IPS-NIHi7 (cell line): ENCODE measurements at regions not wholly inside any gene's neighbourhood (a gene's known extent, or its start where the extent isn't known, plus 50 kb on each side); places are given as distances from the start of the nearest gene placed in this dataset.

Source experiments
- DNase-seq: peaks from one replicate; pipeline ENCODE4 v3.0.0; 2012; ENCODE audit warnings: mixed read lengths; ENCODE audit errors: extremely low spot score

- DNase-seq = no peak
These were observed 78.1 kb downstream of the ASB9 start for GRCh38 chrX:15191830-15192229.

- peak; percentile 29 for DNase-seq
These were observed 81.8 kb downstream of the ASB9 start for GRCh38 chrX:15188039-15188438.

DNA sequence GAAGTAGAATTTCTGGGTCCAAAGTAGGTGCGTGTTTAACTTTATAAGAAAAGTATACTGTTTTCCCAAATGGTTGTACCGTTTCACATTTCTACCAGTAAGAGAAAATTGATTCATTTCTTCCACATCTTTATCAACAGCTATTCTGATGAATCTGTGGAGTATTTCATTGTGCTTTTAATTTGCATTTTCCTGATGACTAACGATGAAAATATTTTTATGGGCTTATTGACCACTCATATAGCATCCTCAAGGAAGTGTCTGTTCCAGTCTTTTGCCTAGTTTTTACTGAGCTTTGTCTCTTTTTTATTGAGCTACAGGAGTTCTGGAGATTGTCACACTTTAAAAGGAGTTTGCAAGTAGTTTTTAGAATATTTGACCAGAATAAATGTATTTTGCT is 92.6 kb downstream of the ASB9 start:
- DNase-seq = no peak

GRCh38 chrX:15173411-15173810 is 96.5 kb downstream of the ASB9 start:
- no peak for DNase-seq

GRCh38 chrX:15170927-15171326 is 99.0 kb downstream of the ASB9 start:
- DNase-seq = no peak

DNA sequence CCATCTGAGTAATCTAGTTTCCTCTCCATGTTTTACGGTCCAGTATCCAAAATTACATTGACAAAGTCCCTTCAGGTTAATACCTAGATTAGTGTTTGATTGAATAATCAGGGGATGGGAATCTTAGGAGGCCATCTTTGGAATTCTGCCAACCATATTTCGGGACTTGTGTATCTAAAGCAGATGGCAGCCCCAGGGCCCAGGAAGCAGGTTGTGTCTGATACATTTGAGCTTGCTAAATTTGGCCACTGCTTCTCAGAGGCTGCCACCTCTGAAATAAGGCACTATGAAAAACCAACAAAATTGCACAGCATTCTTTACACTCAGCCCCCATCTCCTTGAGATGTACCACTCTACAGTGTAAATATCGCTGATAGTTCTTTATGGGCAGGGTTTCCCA is 102.1 kb downstream of the ASB9 start:
- DNase-seq = no peak

DNA sequence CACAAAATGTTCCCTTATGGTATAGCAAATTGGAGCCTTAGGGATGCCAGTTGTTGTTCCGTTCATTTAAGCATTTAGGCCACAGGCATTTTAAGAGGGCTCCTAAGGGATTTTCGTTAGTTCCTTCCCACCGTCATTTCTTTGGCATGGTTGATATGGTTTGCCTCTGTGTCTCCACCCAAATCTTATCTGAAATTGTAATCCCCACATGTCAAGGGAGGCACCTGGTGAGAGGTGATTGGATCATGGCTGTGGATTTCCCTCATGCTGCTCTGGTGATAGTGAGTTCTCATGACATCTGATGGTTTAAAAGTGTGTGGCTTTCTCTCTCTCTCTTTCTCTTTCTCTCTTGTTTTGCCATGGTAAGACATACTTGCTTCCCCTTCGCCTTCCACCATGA is 104.1 kb downstream of the ASB9 start:
- DNase-seq = no peak

DNA sequence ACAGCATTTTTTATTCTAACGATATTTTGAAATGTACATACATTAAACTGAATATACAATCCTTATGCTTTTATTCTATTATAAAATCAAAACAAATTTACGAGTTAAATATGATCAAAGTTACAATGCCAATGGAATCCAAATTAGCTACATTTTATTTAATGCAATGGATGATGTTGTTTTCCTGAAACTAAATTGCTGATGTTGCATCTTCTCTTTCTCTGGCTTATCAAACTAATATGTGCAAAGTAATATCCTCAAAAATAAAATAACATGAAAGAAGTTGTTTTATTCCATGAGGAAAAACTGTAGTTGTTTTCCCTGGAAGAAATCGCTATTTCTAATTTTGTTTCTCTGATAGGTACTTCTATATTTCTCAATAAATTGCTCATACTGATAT is 106.8 kb downstream of the ASB9 start:
- DNase-seq = no peak

- DNase-seq = no peak
These were observed 109.3 kb downstream of the ASB9 start for GRCh38 chrX:15160558-15161095.

GRCh38 chrX:15158736-15159406 is 111.0 kb downstream of the ASB9 start:
- DNase-seq = no peak

GRCh38 chrX:15158350-15158735 is 111.5 kb downstream of the ASB9 start:
- no peak for DNase-seq

- no peak for DNase-seq
These were observed 112.3 kb downstream of the ASB9 start for GRCh38 chrX:15157624-15158023.

- no peak for DNase-seq
These were observed 118.4 kb downstream of the ASB9 start for GRCh38 chrX:15151267-15152186.

- no peak for DNase-seq
These were observed 119.3 kb downstream of the ASB9 start for GRCh38 chrX:15150586-15150985.

- DNase-seq = peak; percentile 43
These were observed 123.4 kb downstream of the ASB9 start for GRCh38 chrX:15146515-15146914.

DNA sequence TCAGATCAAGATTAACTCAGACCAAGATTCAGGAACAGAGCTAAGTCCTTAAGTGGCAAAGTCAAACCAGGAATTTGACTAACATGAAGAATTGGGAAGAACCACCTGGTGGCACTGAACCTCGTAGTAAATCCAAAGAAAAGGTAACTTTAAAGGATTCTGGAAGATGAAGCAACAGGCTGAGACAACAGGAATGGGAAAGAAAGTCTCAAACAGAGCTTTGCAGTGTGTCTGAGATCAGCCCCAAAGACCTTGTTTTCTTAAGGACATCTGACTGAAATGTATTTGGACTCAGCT is 126.1 kb downstream of the ASB9 start:
- no peak for DNase-seq

- peak; percentile 70 for DNase-seq
These were observed 126.6 kb downstream of the ASB9 start for GRCh38 chrX:15143050-15143824.

DNA sequence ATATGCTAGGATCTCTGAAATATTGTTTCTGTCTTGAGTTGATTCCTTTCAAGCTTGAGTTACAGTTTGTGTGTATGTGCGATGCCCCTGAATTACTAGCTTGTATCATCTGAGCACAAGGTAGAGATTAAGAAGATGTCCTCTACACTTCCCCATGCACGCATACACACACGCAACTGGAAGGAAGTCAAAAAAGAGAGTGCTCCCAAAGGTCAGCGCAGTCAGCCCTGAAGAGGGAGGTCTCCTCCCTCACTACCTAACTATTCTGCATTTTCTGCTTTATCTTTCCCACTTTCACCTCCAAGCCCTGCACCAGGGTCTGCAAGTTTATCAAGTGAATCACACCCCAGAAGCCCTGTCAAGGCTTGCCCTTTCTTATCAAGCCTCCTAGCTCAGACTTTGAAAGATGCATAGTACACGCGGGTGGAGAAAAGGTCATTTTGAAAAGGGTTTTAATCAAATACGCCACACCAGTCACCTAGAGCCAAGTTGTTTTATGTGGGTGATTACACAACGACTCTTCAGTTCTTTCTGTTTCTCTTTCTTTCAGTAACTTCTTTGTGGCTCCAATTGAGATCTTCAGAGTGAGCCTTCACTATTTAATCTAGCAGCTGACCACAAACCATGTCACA is 127.7 kb downstream of the ASB9 start:
- DNase-seq = no peak

- no peak for DNase-seq
These were observed 133.1 kb downstream of the ASB9 start for GRCh38 chrX:15136795-15137194.

DNA sequence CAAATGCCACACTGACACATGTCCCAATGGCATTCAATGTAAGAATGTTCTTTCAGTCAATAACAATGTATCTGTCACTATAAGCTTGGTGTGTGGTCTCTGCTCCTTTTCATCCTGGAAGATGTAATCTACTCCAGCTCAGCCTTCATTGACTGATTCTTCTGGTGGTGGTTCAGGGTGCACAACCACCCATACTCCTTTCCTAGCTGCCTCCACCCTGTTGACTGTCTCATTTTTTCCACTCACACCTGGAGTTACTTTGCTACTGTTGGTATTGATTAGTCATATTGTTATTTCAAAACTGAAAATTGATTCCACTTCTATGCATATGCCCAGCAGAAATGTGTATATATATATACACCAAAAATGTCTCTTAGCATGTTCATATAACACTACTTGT is 140.5 kb downstream of the ASB9 start:
- no peak for DNase-seq

DNA sequence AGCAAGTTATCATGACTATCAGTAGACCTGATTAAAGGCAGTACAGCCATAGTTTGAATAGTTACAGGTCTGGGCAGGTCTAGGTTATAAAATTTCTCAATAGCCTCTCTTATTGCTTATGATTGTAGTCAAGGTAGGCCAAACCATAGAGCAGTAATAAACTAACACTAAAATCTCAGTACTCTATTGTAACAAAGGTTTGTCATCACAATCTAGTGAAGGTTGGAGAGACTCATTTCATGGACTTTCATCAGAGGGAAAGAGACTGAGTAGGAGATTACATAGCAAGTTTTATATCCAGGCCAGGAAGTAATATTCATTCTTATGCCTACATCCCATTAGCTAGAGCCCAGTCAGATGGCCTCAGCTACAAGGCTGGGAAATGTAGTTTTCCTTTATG is 141.0 kb downstream of the ASB9 start:
- DNase-seq = no peak

- no peak for DNase-seq
These were observed 142.9 kb downstream of the ASB9 start for GRCh38 chrX:15127010-15127409.
